CD4-positive, alpha-beta T cell (primary cell): ENCODE measurements at regions not wholly inside any gene's neighbourhood (a gene's known extent, or its start where the extent isn't known, plus 50 kb on each side); places are given as distances from the start of the nearest gene placed in this dataset.

Experiments
- ATAC-seq: fragments of 200-7000 bp; cut with Tn5 transposase; one replicate; pipeline ENCODE4 v1.10.0; 2022; ENCODE audit warnings: mild to moderate bottlenecking; ENCODE audit not compliant: poor library complexity
- CTCF ChIA-PET: fragments of 350-600 bp; sonication (Branson Sonifier 250); formaldehyde crosslinking; loops from one replicate; lab custom pipeline; 2021; ENCODE audit warnings: antibody characterized with exemption, inconsistent platforms; lab: Charles Lee
- POLR2A ChIA-PET: fragments of 350-600 bp; sonication (Branson Sonifier 250); formaldehyde crosslinking; loops from one replicate; lab custom pipeline; 2021; ENCODE audit warnings: antibody characterized with exemption, inconsistent platforms; lab: Charles Lee
- DNase-seq, 14 experiments: peaks; one replicate each; pipeline ENCODE4 v3.0.0-alpha.2; 2013 to 2020; ENCODE audit warnings: mixed read lengths in 2 of 14
- H3K27ac ChIP-seq, 2 donors: one replicate each; pipeline versions ENCODE4 v1.5.1 to v1.7.0; 2013; ENCODE audit warnings: low read length in 2 of 2, low read depth in 1 of 2, mild to moderate bottlenecking in 1 of 2
- H3K27me3 ChIP-seq, 2 experiments: 1 replicate in 1 of 2; 2 replicates in 1 of 2; pipeline versions ENCODE4 v1.6.1 to v1.7.0; 2013; ENCODE audit warnings: low read length in 2 of 2, control low read depth in 1 of 2, mild to moderate bottlenecking in 1 of 2, moderate library complexity in 1 of 2; ENCODE audit not compliant: insufficient read depth in 2 of 2, control insufficient read depth in 1 of 2
- H3K36me3 ChIP-seq: one replicate; pipeline ENCODE4 v1.6.1; 2013; ENCODE audit warnings: low read length, control low read depth; ENCODE audit not compliant: insufficient read depth
- H3K4me1 ChIP-seq: one replicate; pipeline ENCODE4 v1.6.1; 2013; ENCODE audit warnings: low read length, control low read depth; ENCODE audit not compliant: insufficient read depth
- H3K4me3 ChIP-seq: one replicate; pipeline ENCODE4 v1.5.1; 2013; ENCODE audit warnings: mild to moderate bottlenecking, low read length, moderate library complexity
- H3K9me3 ChIP-seq, 2 experiments: 1 replicate in 1 of 2; 2 replicates in 1 of 2; pipeline versions ENCODE4 v1.6.1 to v1.7.0; 2013; ENCODE audit warnings: low read length in 2 of 2, mild to moderate bottlenecking in 2 of 2, control low read depth in 1 of 2, moderate library complexity in 1 of 2; ENCODE audit not compliant: control insufficient read depth in 1 of 2, insufficient read depth in 1 of 2
- H3K27ac Mint-ChIP-seq: one replicate; pipeline ENCODE4 v1.8.0; 2020; ENCODE audit warnings: mixed read lengths
- H3K27me3 Mint-ChIP-seq: one replicate; pipeline ENCODE4 v1.8.0; 2021; ENCODE audit warnings: mixed read lengths
- H3K36me3 Mint-ChIP-seq: one replicate; pipeline ENCODE4 v1.8.0; 2021; ENCODE audit warnings: low read depth, mixed read lengths
- H3K4me1 Mint-ChIP-seq: one replicate; pipeline ENCODE4 v1.8.0; 2021; ENCODE audit warnings: low read depth, mixed read lengths
- H3K4me3 Mint-ChIP-seq: one replicate; pipeline ENCODE4 v1.8.0; 2020; ENCODE audit warnings: mild to moderate bottlenecking, mixed read lengths
- H3K9me3 Mint-ChIP-seq: one replicate; pipeline ENCODE4 v1.8.0; 2020; ENCODE audit warnings: mixed read lengths
- CTCF ChIP-seq: fragments of 200-600 bp; IDR thresholded peaks from one replicate; pipeline ENCODE4 v1.8.0; 2022; ENCODE audit warnings: antibody characterized with exemption, mild to moderate bottlenecking
- intact Hi-C, 2 experiments: fragments of 100-400 bp; cut with DNase I in 1 of 2; cut with micrococcal nuclease in 1 of 2; formaldehyde crosslinking; loops; one replicate each; pipeline versions ENCODE4 v1.15.1 to v1.9.0; 2023 to 2025; cut with DNase I, micrococcal nuclease

GRCh38 chr20:7734216-7734615 lies 206.0 kb downstream of the HAO1 start:
- peaks cover 4% of the 10 kb centered on the region for H3K9me3 Mint-ChIP-seq
- H3K36me3 Mint-ChIP-seq = no peaks in the 10 kb centered on the region
- H3K27ac ChIP-seq = no peak overlapping the region
- H3K4me1 Mint-ChIP-seq = no peaks in the 10 kb centered on the region
- no peak for ATAC-seq
- ChIA-PET CTCF (no interaction called here), POLR2A (no interaction called here)
- no peak overlapping the region for H3K4me3 ChIP-seq
- H3K27ac Mint-ChIP-seq = no peak overlapping the region
- H3K4me1 ChIP-seq = no peaks in the 10 kb centered on the region
- no peak overlapping the region for H3K4me3 Mint-ChIP-seq
- DNase-seq = no peak
- H3K9me3 ChIP-seq = no peaks in the 10 kb centered on the region
- no peaks in the 10 kb centered on the region for H3K36me3 ChIP-seq
- no peak for TF ChIP-seq CTCF
- H3K27me3 Mint-ChIP-seq = no peaks in the 10 kb centered on the region
- no peaks in the 10 kb centered on the region for H3K27me3 ChIP-seq
- intact Hi-C loops = no loop called here

- Histone ChIP-seq H3K4me3 (no peak overlapping the region), H3K27me3 (no peaks in the 10 kb centered on the region), H3K4me1 (no peaks in the 10 kb centered on the region), H3K36me3 (no peaks in the 10 kb centered on the region), H3K9me3 (no peaks in the 10 kb centered on the region), H3K27ac (no peak overlapping the region)
- H3K36me3 Mint-ChIP-seq = no peaks in the 10 kb centered on the region
- H3K4me3 Mint-ChIP-seq = no peak overlapping the region
- DNase-seq (no peak), ATAC-seq (no peak)
- H3K9me3 Mint-ChIP-seq = peaks cover 4% of the 10 kb centered on the region
- no peak for TF ChIP-seq CTCF
- POLR2A ChIA-PET = no interaction called here
- no peaks in the 10 kb centered on the region for H3K27me3 Mint-ChIP-seq
- no peaks in the 10 kb centered on the region for H3K4me1 Mint-ChIP-seq
- intact Hi-C loops = no loop called here
- CTCF ChIA-PET = no interaction called here
- no peak overlapping the region for H3K27ac Mint-ChIP-seq
Measured at GRCh38 chr20:7736336-7736735, 203.9 kb downstream of the HAO1 start.

- H3K36me3 ChIP-seq = no peaks in the 10 kb centered on the region
- Mint-ChIP-seq H3K27ac (no peak overlapping the region), H3K4me3 (no peak overlapping the region), H3K9me3 (peaks cover 4% of the 10 kb centered on the region), H3K36me3 (no peaks in the 10 kb centered on the region), H3K27me3 (no peaks in the 10 kb centered on the region), H3K4me1 (no peaks in the 10 kb centered on the region)
- intact Hi-C loops = no loop called here
- no peaks in the 10 kb centered on the region for H3K4me1 ChIP-seq
- no peak overlapping the region for H3K27ac ChIP-seq
- H3K4me3 ChIP-seq = no peak overlapping the region
- POLR2A ChIA-PET = no interaction called here
- DNase-seq = no peak
- no peaks in the 10 kb centered on the region for H3K27me3 ChIP-seq
- ATAC-seq = no peak
- CTCF ChIA-PET = no interaction called here
- H3K9me3 ChIP-seq = no peaks in the 10 kb centered on the region
- no peak for TF ChIP-seq CTCF
Measured at GRCh38 chr20:7741866-7742265, 198.4 kb downstream of the HAO1 start.
